ENCODE measurements at regions not wholly inside any gene's neighbourhood (a gene's known extent, or its start where the extent isn't known, plus 50 kb on each side); places are given as distances from the start of the nearest gene placed in this dataset.

- ChIA-PET POLR2A (no interaction called here), CTCF (no interaction called here)
- ATAC-seq (no peak), FAIRE-seq (no peak), DNase-seq (ENCODE audit: low read depth in 1 of 2, low spot score in 1 of 2) (no peak)
- Histone ChIP-seq H3K4me2 (no peak overlapping the region), H3K4me3 (no peak overlapping the region), H3K27ac (no peak overlapping the region), H3K4me1 (no peaks in the 10 kb centered on the region), H3K9me3 (no peaks in the 10 kb centered on the region)
- 57% methylated on average over 2 of the region's 2 CpGs for WGBS (ENCODE audit: missing lambda C conversion rate)
- TF ChIP-seq JUN (IDR thresholded peaks at IDR 0.05), result no peak
- TF ChIP-seq CBX2 (IDR thresholded peaks at IDR 0.05; ENCODE audit: borderline replicate concordance, low read depth), result no peak
- TF ChIP-seq BCL3 (IDR thresholded peaks at IDR 0.05), result no peak
- no peak for TF ChIP-seq HDAC2 (IDR thresholded peaks at IDR 0.05)
- TF ChIP-seq ZSCAN20 (CRISPR knock-in tag; IDR thresholded peaks at IDR 0.05), result no peak
- no peak for TF ChIP-seq ATOH8 (CRISPR knock-in tag; IDR thresholded peaks at IDR 0.05; ENCODE audit: low read depth)
- no peak for TF ChIP-seq POLR2AphosphoS2 (conservative IDR thresholded peaks at IDR 0.05; ENCODE audit: low read length)
- no peak for TF ChIP-seq MAX (IDR thresholded peaks at IDR 0.05)
- TF ChIP-seq HEYL (CRISPR knock-in tag; IDR thresholded peaks at IDR 0.05), result no peak
- TF ChIP-seq EHMT2 (IDR thresholded peaks at IDR 0.05; ENCODE audit: low read depth), result no peak
- TF ChIP-seq HOXA7 (CRISPR knock-in tag; IDR thresholded peaks at IDR 0.05), result no peak
- no peak for TF ChIP-seq CEBPB (IDR thresholded peaks at IDR 0.05)
- TF ChIP-seq ZFP36 (IDR thresholded peaks at IDR 0.05; ENCODE audit: borderline replicate concordance, partially characterized antibody), result no peak
- no peak for TF ChIP-seq FOXS1 (CRISPR knock-in tag; IDR thresholded peaks at IDR 0.05)
- TF ChIP-seq MAFK (IDR thresholded peaks at IDR 0.05; ENCODE audit: partially characterized antibody), result no peak
- no peak for TF ChIP-seq REST (IDR thresholded peaks at IDR 0.05)
These were observed 258.2 kb upstream of the HSF2 start for GRCh38 chr6:122141246-122141645.

DNA sequence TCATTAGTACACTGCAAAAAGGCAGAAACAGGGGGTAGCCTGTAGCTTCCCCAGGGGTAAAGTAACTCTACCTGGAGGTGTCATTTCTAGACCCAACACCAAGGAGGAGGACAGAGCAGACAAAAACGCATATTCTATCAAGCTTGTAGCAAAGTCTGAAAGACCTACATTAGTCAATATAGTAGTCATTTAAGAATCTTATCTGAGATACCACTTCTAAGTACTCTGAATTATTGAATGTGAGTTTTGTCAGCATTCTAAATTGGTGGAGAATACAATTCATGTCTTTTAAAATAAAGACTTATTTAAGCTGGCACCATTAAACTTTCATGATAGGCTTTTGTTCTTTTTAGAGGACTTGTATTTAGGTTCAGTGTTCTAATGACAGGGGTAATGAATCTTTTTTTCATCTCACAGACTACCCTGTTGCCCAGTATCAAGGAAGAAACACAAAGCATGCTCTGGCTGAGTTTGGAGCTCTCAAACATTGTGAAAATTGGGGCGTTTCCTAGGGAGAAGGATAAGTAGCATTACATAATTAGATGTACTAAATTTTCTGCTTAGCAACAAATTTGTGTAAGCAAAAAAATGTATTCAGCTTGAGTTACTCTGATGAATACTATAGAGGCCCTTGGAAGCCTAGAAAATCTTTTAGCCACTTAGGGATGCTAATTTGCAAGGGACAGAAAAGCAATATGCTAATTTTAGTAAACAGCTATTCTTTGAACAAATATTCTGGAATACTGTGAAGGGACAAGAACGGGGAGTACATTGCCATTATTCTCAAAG lies 255.4 kb upstream of the HSF2 start:
- no peak for FAIRE-seq
- ChIA-PET CTCF (no interaction called here), POLR2A (interaction anchor here (0.6 kb wide), 1 partner anchor 19 kb away, joined by 3 read pairs; no protein-coding TSS in a partner anchor)
- no peak for DNase-seq (ENCODE audit: low read depth in 1 of 2, low spot score in 1 of 2)
- no peak for ATAC-seq
- Histone ChIP-seq H3K4me3 (no peak overlapping the region), H3K27ac (no peak overlapping the region), H3K4me1 (no peaks in the 10 kb centered on the region), H3K9me3 (no peaks in the 10 kb centered on the region), H3K4me2 (no peak overlapping the region)
- WGBS (ENCODE audit: missing lambda C conversion rate), result 17% methylated on average over 3 of the region's 3 CpGs
- TF ChIP-seq FOXS1 (CRISPR knock-in tag; IDR thresholded peaks at IDR 0.05), result no peak
- TF ChIP-seq EHF (CRISPR knock-in tag; IDR thresholded peaks at IDR 0.05), result no peak
- TF ChIP-seq HEYL (CRISPR knock-in tag; IDR thresholded peaks at IDR 0.05), result no peak
- no peak for TF ChIP-seq ZNF302 (CRISPR knock-in tag; IDR thresholded peaks at IDR 0.05)
- TF ChIP-seq RNF2 (IDR thresholded peaks at IDR 0.05; ENCODE audit: borderline replicate concordance, low read depth), result no peak
- no peak for TF ChIP-seq CEBPB (IDR thresholded peaks at IDR 0.05)
- no peak for TF ChIP-seq RAD21 (conservative IDR thresholded peaks at IDR 0.05 in 1 of 2, IDR thresholded peaks at IDR 0.05 in 1 of 2)
- TF ChIP-seq HOXB5 (CRISPR knock-in tag; IDR thresholded peaks at IDR 0.05), result no peak
- no peak for TF ChIP-seq CHD4 (IDR thresholded peaks at IDR 0.05; ENCODE audit: borderline replicate concordance)
- TF ChIP-seq REST (IDR thresholded peaks at IDR 0.05), result no peak
- no peak for TF ChIP-seq JUN (IDR thresholded peaks at IDR 0.05)
- TF ChIP-seq MAFK (IDR thresholded peaks at IDR 0.05; ENCODE audit: partially characterized antibody), result no peak
- no peak for TF ChIP-seq HOXB13 (CRISPR knock-in tag; IDR thresholded peaks at IDR 0.05; ENCODE audit: low read depth)
- no peak for TF ChIP-seq NR3C1 (IDR thresholded peaks at IDR 0.05)
- no peak for TF ChIP-seq CHD2 (IDR thresholded peaks at IDR 0.05; ENCODE audit: low read length, partially characterized antibody)
- TF ChIP-seq FOSB (CRISPR knock-in tag; IDR thresholded peaks at IDR 0.05), result no peak
- TF ChIP-seq MAX (IDR thresholded peaks at IDR 0.05), result no peak
- TF ChIP-seq KDM1A (IDR thresholded peaks at IDR 0.05; ENCODE audit: low read depth), result no peak

Data from A549 (cell line).